Loucy (cell line): ENCODE measurements at regions not wholly inside any gene's neighbourhood (a gene's known extent, or its start where the extent isn't known, plus 50 kb on each side); places are given as distances from the start of the nearest gene placed in this dataset.

ENCODE experiments used
- H2AFZ ChIP-seq: fragments of 200-600 bp; sonication (generic); 2 replicates; pipeline ENCODE4 v1.6.0; 2016; ENCODE audit warnings: antibody characterized with exemption, mild to moderate bottlenecking, low read length, moderate library complexity
- H3F3A ChIP-seq: fragments of 200-600 bp; 2 replicates; pipeline ENCODE4 v1.6.0; 2016; ENCODE audit warnings: antibody characterized with exemption, low read depth, mild to moderate bottlenecking
- H3K27me3 ChIP-seq: fragments of 200-600 bp; sonication (generic); 2 replicates; pipeline ENCODE4 v1.6.1; 2014; ENCODE audit warnings: low read length, mild to moderate bottlenecking; ENCODE audit not compliant: insufficient read depth, poor library complexity, severe bottlenecking
- H3K36me3 ChIP-seq: fragments of 200-600 bp; sonication (generic); 2 replicates; pipeline ENCODE4 v1.6.1; 2016; ENCODE audit warnings: low read length; ENCODE audit not compliant: insufficient read depth
- H3K4me1 ChIP-seq: fragments of 200-600 bp; sonication (generic); 2 replicates; pipeline ENCODE4 v1.5.1; 2014; ENCODE audit warnings: low read length, mild to moderate bottlenecking; ENCODE audit not compliant: insufficient read depth, poor library complexity, severe bottlenecking
- H3K4me2 ChIP-seq: fragments of 200-600 bp; sonication (generic); 2 replicates; pipeline ENCODE4 v1.6.0; 2014; ENCODE audit warnings: antibody characterized with exemption, low read length, low read depth, mild to moderate bottlenecking; ENCODE audit not compliant: poor library complexity, severe bottlenecking
- H3K4me3 ChIP-seq: fragments of 200-600 bp; sonication (generic); 2 replicates; pipeline ENCODE4 v1.5.1; 2014; ENCODE audit warnings: low read length, mild to moderate bottlenecking, mixed read lengths; ENCODE audit not compliant: poor library complexity, severe bottlenecking
- H3K79me2 ChIP-seq: fragments of 200-600 bp; sonication (generic); 2 replicates; pipeline ENCODE4 v1.6.1; 2014; ENCODE audit warnings: low read length; ENCODE audit not compliant: insufficient read depth
- H3K9ac ChIP-seq: fragments of 200-600 bp; sonication (generic); 2 replicates; pipeline ENCODE4 v1.6.0; 2014; ENCODE audit warnings: mild to moderate bottlenecking, low read depth, low read length, moderate library complexity; ENCODE audit not compliant: poor library complexity, severe bottlenecking
- H3K9me2 ChIP-seq: fragments of 200-600 bp; sonication (generic); replicated peaks from 2 replicates; pipeline ENCODE4 v1.6.1; 2016; ENCODE audit warnings: low read depth, low read length, mixed read lengths
- H3K9me3 ChIP-seq: fragments of 200-600 bp; sonication (generic); 2 replicates; pipeline ENCODE4 v1.6.1; 2014; ENCODE audit warnings: mild to moderate bottlenecking, antibody characterized with exemption, low read length, low read depth; ENCODE audit not compliant: insufficient read depth
- H4K20me1 ChIP-seq: fragments of 200-600 bp; sonication (generic); 2 replicates; pipeline ENCODE4 v1.6.0; 2014; ENCODE audit warnings: antibody characterized with exemption, low read length, mild to moderate bottlenecking; ENCODE audit not compliant: insufficient read depth, poor library complexity, severe bottlenecking
- EZH2phosphoT487 ChIP-seq: fragments of 200-600 bp; IDR thresholded peaks from 2 replicates; pipeline ENCODE4 v1.6.1; 2018; ENCODE audit warnings: antibody characterized with exemption, mild to moderate bottlenecking, moderate library complexity, borderline replicate concordance
- TF ChIP-seq, protein P1 (sequence below): fragments of 200-600 bp; sonication (generic); conservative IDR thresholded peaks from 2 replicates; pipeline ENCODE4 v1.5.1; 2014; ENCODE audit warnings: mild to moderate bottlenecking, antibody characterized with exemption, low read length

GRCh38 chr18:65288908-65289307 lies 461.9 kb upstream of the CDH7 start:
- no peaks in the 10 kb centered on the region for H3K9me2 ChIP-seq
- TF ChIP-seq, protein P1, sequence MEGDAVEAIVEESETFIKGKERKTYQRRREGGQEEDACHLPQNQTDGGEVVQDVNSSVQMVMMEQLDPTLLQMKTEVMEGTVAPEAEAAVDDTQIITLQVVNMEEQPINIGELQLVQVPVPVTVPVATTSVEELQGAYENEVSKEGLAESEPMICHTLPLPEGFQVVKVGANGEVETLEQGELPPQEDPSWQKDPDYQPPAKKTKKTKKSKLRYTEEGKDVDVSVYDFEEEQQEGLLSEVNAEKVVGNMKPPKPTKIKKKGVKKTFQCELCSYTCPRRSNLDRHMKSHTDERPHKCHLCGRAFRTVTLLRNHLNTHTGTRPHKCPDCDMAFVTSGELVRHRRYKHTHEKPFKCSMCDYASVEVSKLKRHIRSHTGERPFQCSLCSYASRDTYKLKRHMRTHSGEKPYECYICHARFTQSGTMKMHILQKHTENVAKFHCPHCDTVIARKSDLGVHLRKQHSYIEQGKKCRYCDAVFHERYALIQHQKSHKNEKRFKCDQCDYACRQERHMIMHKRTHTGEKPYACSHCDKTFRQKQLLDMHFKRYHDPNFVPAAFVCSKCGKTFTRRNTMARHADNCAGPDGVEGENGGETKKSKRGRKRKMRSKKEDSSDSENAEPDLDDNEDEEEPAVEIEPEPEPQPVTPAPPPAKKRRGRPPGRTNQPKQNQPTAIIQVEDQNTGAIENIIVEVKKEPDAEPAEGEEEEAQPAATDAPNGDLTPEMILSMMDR, result no peak
- TF ChIP-seq EZH2phosphoT487, result no peak

GRCh38 chr18:65287652-65288051 lies 463.2 kb upstream of the CDH7 start:
- H3K36me3 ChIP-seq, result no peaks in the 10 kb centered on the region
- no peaks in the 10 kb centered on the region for H3K27me3 ChIP-seq
- H3K4me2 ChIP-seq, result no peak overlapping the region
- H3K9ac ChIP-seq, result no peak overlapping the region
- H3K79me2 ChIP-seq, result no peaks in the 10 kb centered on the region
- TF ChIP-seq, protein P1, result no peak
- TF ChIP-seq EZH2phosphoT487, result no peak
- H2AFZ ChIP-seq, result no peak overlapping the region
- no peaks in the 10 kb centered on the region for H3K9me2 ChIP-seq
- H3K4me3 ChIP-seq, result no peak overlapping the region
- H4K20me1 ChIP-seq, result no peaks in the 10 kb centered on the region
- H3K4me1 ChIP-seq, result no peaks in the 10 kb centered on the region
- H3K9me3 ChIP-seq, result no peaks in the 10 kb centered on the region
- H3F3A ChIP-seq, result no peaks in the 10 kb centered on the region

More at GRCh38 chr18:65288908-65289307, 461.9 kb upstream of the CDH7 start:
- Histone ChIP-seq H3F3A (no peaks in the 10 kb centered on the region), H3K79me2 (no peaks in the 10 kb centered on the region), H2AFZ (no peak overlapping the region), H3K9ac (no peak overlapping the region), H3K36me3 (no peaks in the 10 kb centered on the region), H3K27me3 (no peaks in the 10 kb centered on the region), H3K4me2 (no peak overlapping the region), H4K20me1 (no peaks in the 10 kb centered on the region), H3K9me3 (no peaks in the 10 kb centered on the region), H3K4me1 (no peaks in the 10 kb centered on the region), H3K4me3 (no peak overlapping the region)

GRCh38 chr18:65282096-65282495 lies 468.7 kb upstream of the CDH7 start:
- Histone ChIP-seq H3K79me2 (no peaks in the 10 kb centered on the region), H3F3A (no peaks in the 10 kb centered on the region), H3K9me2 (no peaks in the 10 kb centered on the region), H3K9ac (no peak overlapping the region), H3K4me3 (no peak overlapping the region), H4K20me1 (no peaks in the 10 kb centered on the region), H2AFZ (no peak overlapping the region), H3K27me3 (no peaks in the 10 kb centered on the region), H3K4me1 (no peaks in the 10 kb centered on the region), H3K36me3 (no peaks in the 10 kb centered on the region), H3K4me2 (no peak overlapping the region), H3K9me3 (no peaks in the 10 kb centered on the region)
- TF ChIP-seq, protein P1, result no peak
- TF ChIP-seq EZH2phosphoT487, result no peak
